Endothelial cell (in vitro differentiated cells): ENCODE measurements at regions not wholly inside any gene's neighbourhood (a gene's known extent, or its start where the extent isn't known, plus 50 kb on each side); places are given as distances from the start of the nearest gene placed in this dataset.

Source experiments
- DNase-seq: peaks from one replicate; pipeline ENCODE4 v3.0.0; 2021; ENCODE audit warnings: low spot score
- H3K27ac Mint-ChIP-seq: one replicate; pipeline ENCODE4 v1.8.0; 2021; ENCODE audit warnings: mixed read lengths, inconsistent platforms; ENCODE audit not compliant: unreplicated experiment
- H3K27me3 Mint-ChIP-seq: one replicate; pipeline ENCODE4 v1.8.0; 2021; ENCODE audit warnings: mild to moderate bottlenecking, moderate library complexity, mixed read lengths, inconsistent platforms; ENCODE audit not compliant: unreplicated experiment
- H3K36me3 Mint-ChIP-seq: one replicate; pipeline ENCODE4 v1.8.0; 2021; ENCODE audit warnings: mild to moderate bottlenecking, low read depth, mixed read lengths, inconsistent platforms; ENCODE audit not compliant: unreplicated experiment
- H3K4me1 Mint-ChIP-seq: one replicate; pipeline ENCODE4 v1.8.0; 2021; ENCODE audit warnings: mild to moderate bottlenecking, mixed read lengths, inconsistent platforms; ENCODE audit not compliant: unreplicated experiment
- H3K4me3 Mint-ChIP-seq: one replicate; pipeline ENCODE4 v1.8.0; 2021; ENCODE audit warnings: mild to moderate bottlenecking, mixed read lengths, inconsistent platforms; ENCODE audit not compliant: unreplicated experiment
- H3K9me3 Mint-ChIP-seq: one replicate; pipeline ENCODE4 v1.8.0; 2021; ENCODE audit warnings: mixed read lengths, inconsistent platforms; ENCODE audit not compliant: unreplicated experiment
- CTCF ChIP-seq: fragments of 200-600 bp; sonication (generic); IDR thresholded peaks from one replicate; pipeline ENCODE4 v1.5.0; 2021; ENCODE audit warnings: antibody characterized with exemption; ENCODE audit not compliant: unreplicated experiment

GRCh38 chr1:36583980-36584782 is 101.5 kb upstream of the CSF3R start:
- no peak for DNase-seq
- Mint-ChIP-seq H3K4me3 (no peak overlapping the region), H3K36me3 (no peaks in the 10 kb centered on the region), H3K9me3 (no peaks in the 10 kb centered on the region), H3K27ac (no peak overlapping the region), H3K4me1 (no peaks in the 10 kb centered on the region), H3K27me3 (peaks cover 7% of the 10 kb centered on the region)
- no peak for TF ChIP-seq CTCF

GRCh38 chr1:36583080-36583479 is 100.4 kb upstream of the CSF3R start:
- Mint-ChIP-seq H3K36me3 (no peaks in the 10 kb centered on the region), H3K9me3 (no peaks in the 10 kb centered on the region), H3K4me1 (no peaks in the 10 kb centered on the region), H3K27me3 (peaks cover 7% of the 10 kb centered on the region), H3K4me3 (no peak overlapping the region), H3K27ac (no peak overlapping the region)
- no peak for DNase-seq
- no peak for TF ChIP-seq CTCF

- TF ChIP-seq CTCF: no peak
- H3K9me3 Mint-ChIP-seq: no peaks in the 10 kb centered on the region
- no peak for DNase-seq
- peaks cover 6% of the 10 kb centered on the region for H3K27me3 Mint-ChIP-seq
- no peak overlapping the region for H3K27ac Mint-ChIP-seq
- H3K4me1 Mint-ChIP-seq: no peaks in the 10 kb centered on the region
- H3K36me3 Mint-ChIP-seq: no peaks in the 10 kb centered on the region
- no peak overlapping the region for H3K4me3 Mint-ChIP-seq
Measured at GRCh38 chr1:36582066-36582755, 99.5 kb upstream of the CSF3R start.

GRCh38 chr1:36580524-36580923 is 97.8 kb upstream of the CSF3R start:
- no peaks in the 10 kb centered on the region for H3K9me3 Mint-ChIP-seq
- no peak for DNase-seq
- H3K36me3 Mint-ChIP-seq: no peaks in the 10 kb centered on the region
- TF ChIP-seq CTCF: no peak
- H3K4me1 Mint-ChIP-seq: no peaks in the 10 kb centered on the region
- peaks cover 6% of the 10 kb centered on the region for H3K27me3 Mint-ChIP-seq
- H3K27ac Mint-ChIP-seq: no peak overlapping the region
- no peak overlapping the region for H3K4me3 Mint-ChIP-seq

GRCh38 chr1:36579039-36579438 is 96.3 kb upstream of the CSF3R start:
- Mint-ChIP-seq H3K4me1 (no peaks in the 10 kb centered on the region), H3K9me3 (no peaks in the 10 kb centered on the region), H3K4me3 (no peak overlapping the region), H3K36me3 (no peaks in the 10 kb centered on the region), H3K27ac (no peak overlapping the region), H3K27me3 (peaks cover 5% of the 10 kb centered on the region)
- no peak for DNase-seq
- no peak for TF ChIP-seq CTCF
